Endothelial cell of umbilical vein (primary cell): ENCODE measurements at regions not wholly inside any gene's neighbourhood (a gene's known extent, or its start where the extent isn't known, plus 50 kb on each side); places are given as distances from the start of the nearest gene placed in this dataset.

Experiments
- BruUV-seq: library from RNA; stranded (reverse); fragments of 400-500 nt; replicated peaks from 2 replicates; lab custom pipeline; 2021; lab: Mats Ljungman, UMichigan
- CTCF ChIA-PET: fragments of 300-600, 350-600 bp; sonication (Branson Sonifier 250); formaldehyde crosslinking; loops from one replicate; lab custom pipeline; 2021; ENCODE audit warnings: antibody characterized with exemption, inconsistent platforms; lab: Charles Lee
- POLR2A ChIA-PET: fragments of 300-600, 350-600 bp; sonication (Branson Sonifier 250); formaldehyde crosslinking; loops from one replicate; lab custom pipeline; 2021; ENCODE audit warnings: antibody characterized with exemption, inconsistent platforms; lab: Charles Lee
- DNase-seq: peaks from one replicate; pipeline ENCODE4 v3.0.0-alpha.2; 2011; ENCODE audit warnings: low read depth, low spot score
- FAIRE-seq: peaks from 2 replicates; lab custom pipeline; 2011; peaks lifted over from hg19 to GRCh38; lab: Jason Lieb, UNC
- H2AFZ ChIP-seq: 2 replicates; pipeline ENCODE4 v1.6.0; 2012; ENCODE audit warnings: low read depth, low read length, control low read depth, inconsistent platforms
- H3K27ac ChIP-seq: 2 replicates; pipeline ENCODE4 v1.5.1; 2011; ENCODE audit warnings: low read depth, mild to moderate bottlenecking, control low read depth, low read length, moderate library complexity; ENCODE audit not compliant: insufficient read depth
- H3K27me3 ChIP-seq, 2 experiments: 2 replicates each; pipeline versions ENCODE4 v1.6.0 to v1.6.1; 2011; ENCODE audit warnings: low read length in 2 of 2, mixed read lengths in 1 of 2; ENCODE audit not compliant: control insufficient read depth in 2 of 2, insufficient read depth in 2 of 2
- H3K36me3 ChIP-seq, 2 experiments: 2 replicates in 1 of 2; 3 replicates in 1 of 2; pipeline ENCODE4 v1.5.1; 2011; ENCODE audit warnings: low read length in 2 of 2, mild to moderate bottlenecking in 1 of 2, moderate library complexity in 1 of 2; ENCODE audit not compliant: control insufficient read depth in 2 of 2, insufficient read depth in 2 of 2; ENCODE audit errors: extremely low read depth in 1 of 2
- H3K4me1 ChIP-seq: 3 replicates; pipeline ENCODE4 v1.5.1; 2011; ENCODE audit warnings: mild to moderate bottlenecking, low read length; ENCODE audit not compliant: control insufficient read depth, insufficient read depth; ENCODE audit errors: extremely low read depth
- H3K4me2 ChIP-seq: 2 replicates; pipeline ENCODE4 v1.6.1; 2011; ENCODE audit warnings: low read length, control low read depth, mixed read lengths; ENCODE audit not compliant: insufficient read depth
- H3K4me3 ChIP-seq, 3 experiments: fragments of 200-600 bp in 1 of 3; sonication (generic), shearing (Covaris generic) in 1 of 3; replicated peaks in 1 of 3; 2 replicates each; pipeline ENCODE4 v1.5.1; 2011 to 2016; ENCODE audit warnings: control low read depth in 3 of 3, low read length in 3 of 3, mild to moderate bottlenecking in 2 of 3, inconsistent platforms in 1 of 3, low read depth in 1 of 3, moderate library complexity in 1 of 3; ENCODE audit not compliant: insufficient read depth in 1 of 3
- H3K79me2 ChIP-seq: 2 replicates; pipeline ENCODE4 v1.6.0; 2012; ENCODE audit warnings: low read length, inconsistent platforms; ENCODE audit not compliant: control insufficient read depth, insufficient read depth
- H3K9ac ChIP-seq: replicated peaks from 2 replicates; pipeline ENCODE3; 2011; ENCODE audit warnings: low read length, control low read depth; ENCODE audit not compliant: insufficient read depth; ENCODE audit errors: extremely low read depth
- H3K9me1 ChIP-seq: replicated peaks from 3 replicates; pipeline ENCODE4 v1.6.0; 2011; ENCODE audit warnings: mild to moderate bottlenecking, low read length; ENCODE audit not compliant: control insufficient read depth, insufficient read depth; ENCODE audit errors: extremely low read depth
- H3K9me3 ChIP-seq: replicated peaks from 2 replicates; pipeline ENCODE4 v1.5.1; 2012; ENCODE audit warnings: low read length, inconsistent platforms; ENCODE audit not compliant: control insufficient read depth, insufficient read depth
- H4K20me1 ChIP-seq: replicated peaks from 2 replicates; pipeline ENCODE3; 2011; ENCODE audit warnings: mild to moderate bottlenecking, low read length; ENCODE audit not compliant: control insufficient read depth, insufficient read depth; ENCODE audit errors: extremely low read depth
- EZH2 ChIP-seq: IDR thresholded peaks from 2 replicates; pipeline ENCODE4 v1.6.1; 2012; ENCODE audit warnings: borderline replicate concordance, low read depth, mild to moderate bottlenecking, moderate library complexity, low read length, inconsistent platforms; ENCODE audit not compliant: severe bottlenecking
- FOS ChIP-seq: IDR thresholded peaks from 2 replicates; pipeline ENCODE4 v1.6.1; 2011; ENCODE audit warnings: mild to moderate bottlenecking, low read length, moderate library complexity, borderline replicate concordance; ENCODE audit not compliant: insufficient read depth
- GATA2 ChIP-seq: IDR thresholded peaks from 2 replicates; pipeline ENCODE4 v1.7.0; 2011; ENCODE audit warnings: low read depth, mild to moderate bottlenecking, moderate library complexity, mixed read lengths, low read length; ENCODE audit not compliant: insufficient read length, insufficient read depth
- JUN ChIP-seq: IDR thresholded peaks from 2 replicates; pipeline ENCODE4 v1.6.1; 2011; ENCODE audit warnings: borderline replicate concordance, low read depth; ENCODE audit not compliant: insufficient read length, insufficient read depth
- MYC ChIP-seq: IDR thresholded peaks from one replicate; pipeline ENCODE4 v1.6.1; 2011; ENCODE audit warnings: mild to moderate bottlenecking, low read depth, low read length
- POLR2A ChIP-seq: IDR thresholded peaks from 2 replicates; pipeline ENCODE4 v1.6.1; 2012; ENCODE audit warnings: low read depth, mild to moderate bottlenecking, control low read depth, low read length
- POLR2AphosphoS5 ChIP-seq: IDR thresholded peaks from 2 replicates; pipeline ENCODE4 v1.6.1; 2012; ENCODE audit warnings: low read depth, mild to moderate bottlenecking, control low read depth, low read length, moderate library complexity; ENCODE audit not compliant: insufficient read depth
- dilution Hi-C: fragments of 300-500 bp; cut with MboI; formaldehyde crosslinking; loops from one replicate; pipeline ENCODE4 v1.15.0; 2019; ENCODE audit warnings: low sequenced_read_pairs; ENCODE audit not compliant: extremely low pct_ligation_motif_present
- intact Hi-C: fragments of 100-400 bp; cut with micrococcal nuclease; formaldehyde crosslinking; loops from one replicate; pipeline ENCODE4 v1.10.0; 2022
- TF ChIP-seq, protein P1 (sequence below), 2 donors: IDR thresholded peaks; 1 replicate in 1 of 2; 2 replicates in 1 of 2; pipeline ENCODE4 v1.5.1; 2011; ENCODE audit warnings: low read length in 2 of 2, mild to moderate bottlenecking in 2 of 2, moderate library complexity in 2 of 2, control low read depth in 1 of 2, inconsistent platforms in 1 of 2, low read depth in 1 of 2; ENCODE audit not compliant: insufficient read depth in 1 of 2; ENCODE audit errors: extremely low read depth in 1 of 2
- TF ChIP-seq, protein P2 (sequence below): IDR thresholded peaks from 2 replicates; pipeline ENCODE4 v1.6.1; 2011; ENCODE audit not compliant: insufficient read depth, insufficient read length

DNA sequence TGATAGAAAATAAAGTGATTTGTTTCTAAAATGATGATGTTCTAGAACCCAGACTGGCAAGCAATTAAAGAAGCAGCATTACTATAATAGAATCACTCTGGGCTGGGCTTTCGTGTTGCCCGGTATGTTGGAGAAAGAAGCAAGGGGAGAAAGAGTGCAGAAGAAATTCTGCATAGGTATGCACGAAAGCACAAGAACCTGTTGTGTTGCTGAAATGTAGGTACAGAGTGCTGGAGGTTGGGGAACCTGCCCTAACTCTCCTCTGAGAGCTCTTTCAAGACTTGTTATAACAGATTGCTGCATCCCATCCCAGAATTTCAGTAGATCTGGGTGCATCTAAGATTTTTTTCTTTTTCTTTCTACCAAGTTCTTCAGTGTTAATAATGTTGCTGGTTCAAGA is 95.7 kb upstream of the DACH1 start:
- no TSS peak for BruUV-seq
- DNase-seq (no peak), FAIRE-seq (no peak)
- intact Hi-C loops (no loop called here), dilution Hi-C loops (no loop called here)
- Histone ChIP-seq H3K4me1 (peaks cover 8% of the 10 kb centered on the region), H3K9ac (no peak overlapping the region), H3K4me3 (no peak overlapping the region), H3K79me2 (no peaks in the 10 kb centered on the region), H3K27ac (no peak overlapping the region), H3K36me3 (no peaks in the 10 kb centered on the region), H3K27me3 (no peaks in the 10 kb centered on the region), H3K4me2 (no peak overlapping the region), H3K9me1 (no peaks in the 10 kb centered on the region), H3K9me3 (no peaks in the 10 kb centered on the region), H4K20me1 (no peaks in the 10 kb centered on the region), H2AFZ (no peak overlapping the region)
- CTCF ChIA-PET, result no interaction called here
- TF ChIP-seq JUN (no peak), POLR2AphosphoS5 (no peak), FOS (no peak)
- POLR2A ChIA-PET, result no interaction called here

DNA sequence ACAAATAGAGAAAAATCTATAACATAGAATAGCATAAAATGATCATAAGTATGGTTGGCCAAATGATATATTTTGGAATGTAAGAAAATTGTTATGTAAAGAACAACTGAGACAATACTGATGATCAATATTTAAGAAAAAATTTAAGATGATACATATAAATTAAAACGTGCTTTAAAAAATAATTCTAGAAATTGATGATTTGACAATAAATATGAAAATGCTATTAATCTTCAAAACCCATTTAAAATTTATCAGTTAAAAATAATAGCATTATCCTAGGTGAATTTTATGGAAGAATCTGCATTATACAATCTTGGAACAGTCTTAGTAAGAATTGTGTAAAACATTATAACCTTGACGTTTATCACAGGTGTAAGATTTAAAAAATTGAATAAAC is 95.1 kb upstream of the DACH1 start:
- Histone ChIP-seq H3K4me3 (no peak overlapping the region), H3K9me1 (no peaks in the 10 kb centered on the region), H3K9ac (no peak overlapping the region), H3K27me3 (no peaks in the 10 kb centered on the region), H4K20me1 (no peaks in the 10 kb centered on the region), H3K4me1 (peaks cover 5% of the 10 kb centered on the region), H3K27ac (no peak overlapping the region), H2AFZ (no peak overlapping the region), H3K36me3 (no peaks in the 10 kb centered on the region), H3K4me2 (no peak overlapping the region), H3K79me2 (no peaks in the 10 kb centered on the region), H3K9me3 (no peaks in the 10 kb centered on the region)
- CTCF ChIA-PET, result interaction anchor here (1.1 kb wide), 1 partner anchor 16 kb away, joined by 3 read pairs; no protein-coding TSS in a partner anchor
- intact Hi-C loops (no loop called here), dilution Hi-C loops (no loop called here)
- no TSS peak for BruUV-seq
- POLR2A ChIA-PET, result no interaction called here
- FAIRE-seq (no peak), DNase-seq (no peak)
- no peak for TF ChIP-seq EZH2
- TF ChIP-seq FOS, result no peak
- TF ChIP-seq, protein P1, sequence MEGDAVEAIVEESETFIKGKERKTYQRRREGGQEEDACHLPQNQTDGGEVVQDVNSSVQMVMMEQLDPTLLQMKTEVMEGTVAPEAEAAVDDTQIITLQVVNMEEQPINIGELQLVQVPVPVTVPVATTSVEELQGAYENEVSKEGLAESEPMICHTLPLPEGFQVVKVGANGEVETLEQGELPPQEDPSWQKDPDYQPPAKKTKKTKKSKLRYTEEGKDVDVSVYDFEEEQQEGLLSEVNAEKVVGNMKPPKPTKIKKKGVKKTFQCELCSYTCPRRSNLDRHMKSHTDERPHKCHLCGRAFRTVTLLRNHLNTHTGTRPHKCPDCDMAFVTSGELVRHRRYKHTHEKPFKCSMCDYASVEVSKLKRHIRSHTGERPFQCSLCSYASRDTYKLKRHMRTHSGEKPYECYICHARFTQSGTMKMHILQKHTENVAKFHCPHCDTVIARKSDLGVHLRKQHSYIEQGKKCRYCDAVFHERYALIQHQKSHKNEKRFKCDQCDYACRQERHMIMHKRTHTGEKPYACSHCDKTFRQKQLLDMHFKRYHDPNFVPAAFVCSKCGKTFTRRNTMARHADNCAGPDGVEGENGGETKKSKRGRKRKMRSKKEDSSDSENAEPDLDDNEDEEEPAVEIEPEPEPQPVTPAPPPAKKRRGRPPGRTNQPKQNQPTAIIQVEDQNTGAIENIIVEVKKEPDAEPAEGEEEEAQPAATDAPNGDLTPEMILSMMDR (IDR thresholded peaks at IDR 0.05; ENCODE audit: extremely low read depth in 1 of 2, insufficient read depth in 1 of 2, low read depth in 1 of 2, low read length in 2 of 2), result no peak
- no peak for TF ChIP-seq POLR2A
- TF ChIP-seq JUN, result no peak
- TF ChIP-seq, protein P2, sequence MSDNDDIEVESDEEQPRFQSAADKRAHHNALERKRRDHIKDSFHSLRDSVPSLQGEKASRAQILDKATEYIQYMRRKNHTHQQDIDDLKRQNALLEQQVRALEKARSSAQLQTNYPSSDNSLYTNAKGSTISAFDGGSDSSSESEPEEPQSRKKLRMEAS, result no peak
- TF ChIP-seq POLR2AphosphoS5, result no peak
- TF ChIP-seq GATA2, result no peak
- no peak for TF ChIP-seq MYC
